GM06990 (cell line): ENCODE measurements at regions not wholly inside any gene's neighbourhood (a gene's known extent, or its start where the extent isn't known, plus 50 kb on each side); places are given as distances from the start of the nearest gene placed in this dataset.

Experiments
- DNase-seq: peaks from one replicate; pipeline ENCODE4 v3.0.0-alpha.2; 2011; ENCODE audit not compliant: insufficient read length; ENCODE audit errors: extremely low read depth
- H3K27me3 ChIP-seq: replicated peaks from 2 replicates; pipeline ENCODE4 v1.6.0; 2011; ENCODE audit warnings: low read length; ENCODE audit not compliant: control insufficient read depth, insufficient read depth
- H3K36me3 ChIP-seq: 2 replicates; pipeline ENCODE4 v1.5.1; 2011; ENCODE audit warnings: low read length; ENCODE audit not compliant: control insufficient read depth, insufficient read depth
- H3K4me3 ChIP-seq: replicated peaks from 2 replicates; pipeline ENCODE4 v1.5.1; 2011; ENCODE audit warnings: low read depth, mild to moderate bottlenecking, control low read depth, low read length
- TF ChIP-seq, protein P1 (sequence below): IDR thresholded peaks from 2 replicates; pipeline ENCODE4 v1.5.1; 2011; ENCODE audit warnings: low read length, control low read depth, mild to moderate bottlenecking, inconsistent platforms; ENCODE audit not compliant: insufficient read depth, poor library complexity, severe bottlenecking

DNA sequence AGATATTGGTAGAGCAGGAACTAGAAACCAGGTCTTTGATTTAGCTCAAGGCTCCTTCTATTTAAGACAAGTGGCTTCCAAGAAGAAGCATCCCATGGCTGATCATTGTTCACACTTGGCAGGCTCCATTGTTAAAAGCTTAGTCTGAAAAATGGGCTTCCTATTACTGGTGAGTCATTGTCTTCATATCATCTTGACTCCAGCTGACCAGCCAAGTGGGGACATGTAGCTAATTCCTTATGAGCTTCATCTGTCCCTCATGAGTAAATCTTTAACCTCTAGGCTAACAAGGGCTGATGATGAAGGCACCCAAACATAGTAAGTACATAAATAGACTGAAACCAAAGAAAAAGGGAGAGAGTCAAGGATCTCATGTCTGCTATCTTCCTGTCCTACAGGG lies 530.3 kb upstream of the KLF4 start:
- Histone ChIP-seq H3K27me3 (no peaks in the 10 kb centered on the region), H3K4me3 (no peak overlapping the region), H3K36me3 (no peaks in the 10 kb centered on the region)
- TF ChIP-seq, protein P1, sequence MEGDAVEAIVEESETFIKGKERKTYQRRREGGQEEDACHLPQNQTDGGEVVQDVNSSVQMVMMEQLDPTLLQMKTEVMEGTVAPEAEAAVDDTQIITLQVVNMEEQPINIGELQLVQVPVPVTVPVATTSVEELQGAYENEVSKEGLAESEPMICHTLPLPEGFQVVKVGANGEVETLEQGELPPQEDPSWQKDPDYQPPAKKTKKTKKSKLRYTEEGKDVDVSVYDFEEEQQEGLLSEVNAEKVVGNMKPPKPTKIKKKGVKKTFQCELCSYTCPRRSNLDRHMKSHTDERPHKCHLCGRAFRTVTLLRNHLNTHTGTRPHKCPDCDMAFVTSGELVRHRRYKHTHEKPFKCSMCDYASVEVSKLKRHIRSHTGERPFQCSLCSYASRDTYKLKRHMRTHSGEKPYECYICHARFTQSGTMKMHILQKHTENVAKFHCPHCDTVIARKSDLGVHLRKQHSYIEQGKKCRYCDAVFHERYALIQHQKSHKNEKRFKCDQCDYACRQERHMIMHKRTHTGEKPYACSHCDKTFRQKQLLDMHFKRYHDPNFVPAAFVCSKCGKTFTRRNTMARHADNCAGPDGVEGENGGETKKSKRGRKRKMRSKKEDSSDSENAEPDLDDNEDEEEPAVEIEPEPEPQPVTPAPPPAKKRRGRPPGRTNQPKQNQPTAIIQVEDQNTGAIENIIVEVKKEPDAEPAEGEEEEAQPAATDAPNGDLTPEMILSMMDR, result no peak
- DNase-seq, result no peak

DNA sequence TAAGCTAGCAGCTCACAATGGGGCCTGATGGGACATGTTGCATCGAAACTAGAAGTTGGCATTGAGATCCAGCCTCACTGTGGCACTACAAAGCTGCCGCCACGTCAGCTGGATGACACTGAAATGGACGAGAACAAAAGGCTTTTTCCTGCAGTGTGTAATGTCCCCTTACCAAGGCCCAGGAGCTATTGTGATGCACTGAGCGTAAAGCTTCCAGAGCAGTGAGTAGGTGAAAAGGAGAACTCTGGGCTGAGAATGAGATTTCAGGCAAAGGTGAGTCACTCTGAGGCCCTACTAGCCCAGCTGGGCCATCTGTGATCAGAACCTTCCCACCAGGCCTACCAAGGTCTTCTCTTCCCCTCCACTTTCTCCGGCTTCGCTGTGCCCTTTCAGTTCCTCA lies 528.1 kb upstream of the KLF4 start:
- H3K4me3 ChIP-seq, result no peak overlapping the region
- H3K36me3 ChIP-seq, result no peaks in the 10 kb centered on the region
- no peaks in the 10 kb centered on the region for H3K27me3 ChIP-seq
- TF ChIP-seq, protein P1, result no peak
- DNase-seq, result no peak

DNA sequence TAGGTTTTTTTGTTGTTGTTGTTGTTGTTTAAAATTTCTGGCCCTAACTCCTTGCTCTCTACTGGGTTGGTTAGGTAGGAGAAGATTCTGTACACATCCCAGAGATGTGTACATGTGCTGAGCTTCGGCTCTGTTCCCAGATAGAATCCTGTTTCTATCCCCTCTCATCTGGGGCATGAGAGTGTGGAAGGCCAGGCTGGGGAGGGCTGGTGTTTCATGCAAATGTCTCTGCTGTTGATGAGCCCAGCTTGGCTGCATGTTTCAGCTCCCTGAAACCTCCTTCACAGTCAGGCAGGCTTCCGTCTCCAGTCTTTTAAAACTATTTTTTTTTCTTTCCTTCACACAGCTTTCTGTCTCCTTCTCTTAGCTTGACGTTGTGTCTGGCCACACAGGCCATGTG lies 526.9 kb upstream of the KLF4 start:
- Histone ChIP-seq H3K4me3 (no peak overlapping the region), H3K36me3 (no peaks in the 10 kb centered on the region), H3K27me3 (no peaks in the 10 kb centered on the region)
- TF ChIP-seq, protein P1, result no peak
- DNase-seq, result no peak

DNA sequence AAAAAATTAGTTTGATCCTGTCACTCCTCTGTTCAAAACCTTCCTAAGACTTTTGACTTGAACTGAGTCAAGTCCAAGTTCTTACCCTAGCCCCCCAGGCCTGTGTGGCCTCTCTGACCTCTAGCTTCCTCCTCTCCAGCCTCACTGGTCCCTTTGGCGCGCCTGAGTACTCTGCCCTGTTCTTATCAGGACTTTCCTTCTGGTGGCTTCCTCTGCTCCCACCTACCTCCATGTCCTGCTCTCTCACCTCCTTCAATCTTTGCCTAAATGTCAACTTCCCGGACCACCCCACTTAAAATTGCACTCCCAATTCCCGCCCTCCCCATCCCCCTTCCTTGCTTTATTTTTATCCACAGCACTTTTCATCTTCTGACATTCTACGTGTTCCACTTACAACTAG lies 526.1 kb upstream of the KLF4 start:
- TF ChIP-seq, protein P1, result no peak
- H3K4me3 ChIP-seq, result no peak overlapping the region
- DNase-seq, result no peak
- no peaks in the 10 kb centered on the region for H3K27me3 ChIP-seq
- H3K36me3 ChIP-seq, result no peaks in the 10 kb centered on the region

DNA sequence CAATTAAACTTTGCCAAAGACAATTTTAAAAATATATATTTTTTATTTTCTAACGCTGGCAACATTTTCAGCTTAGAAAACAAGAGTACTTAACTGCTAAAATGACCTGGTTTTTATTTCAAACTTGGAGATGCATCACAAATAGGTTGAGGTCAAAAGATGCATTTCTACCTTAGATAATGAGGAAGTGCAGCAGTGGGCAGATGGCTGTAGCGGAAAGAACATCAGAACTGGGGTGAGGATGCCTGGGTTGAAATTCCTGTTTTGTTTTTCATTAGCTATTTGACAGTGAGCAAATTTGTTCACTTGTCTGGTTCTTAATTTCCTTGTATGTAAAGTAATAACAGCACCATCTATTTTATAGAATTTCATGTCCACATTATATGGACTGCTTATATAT lies 524.8 kb upstream of the KLF4 start:
- H3K4me3 ChIP-seq, result no peak overlapping the region
- H3K36me3 ChIP-seq, result no peaks in the 10 kb centered on the region
- TF ChIP-seq, protein P1, result no peak
- DNase-seq, result no peak
- no peaks in the 10 kb centered on the region for H3K27me3 ChIP-seq
